ENCODE measurements at regions not wholly inside any gene's neighbourhood (a gene's known extent, or its start where the extent isn't known, plus 50 kb on each side); places are given as distances from the start of the nearest gene placed in this dataset.
"Not testable (repeated sequence)": the region's sequence is repeated elsewhere in the genome, so short reads cannot be mapped to it uniquely, and the experiment has no call there.

GRCh38 chr9:67153501-67153900 is 161.2 kb upstream of the SPATA31A3 start:
- H3K4me1 ChIP-seq; H3K27me3 ChIP-seq (replicated peaks; ENCODE audit: control insufficient read depth, insufficient read depth, low read length); DNase-seq; H3K4me3 Mint-ChIP-seq (ENCODE audit: unreplicated experiment); H3K4me3 ChIP-seq (ENCODE audit: low read depth, low read length); H3K36me3 Mint-ChIP-seq (ENCODE audit: insufficient read depth, unreplicated experiment); intact Hi-C loops (cut with micrococcal nuclease; ENCODE audit: unreplicated experiment); H3K36me3 ChIP-seq (ENCODE audit: control insufficient read depth, insufficient read depth, low read length); BruUV-seq (replicated peaks); H3K4me1 Mint-ChIP-seq (ENCODE audit: low read depth, unreplicated experiment); CTCF ChIA-PET; H3K27me3 Mint-ChIP-seq (ENCODE audit: insufficient read depth, unreplicated experiment); POLR2A ChIA-PET; H3K9me3 ChIP-seq; H3K27ac Mint-ChIP-seq (ENCODE audit: unreplicated experiment); H3K9me3 Mint-ChIP-seq (ENCODE audit: unreplicated experiment): not testable (repeated sequence)

- H3K36me3 ChIP-seq (ENCODE audit: control insufficient read depth, insufficient read depth, low read length); H3K9me3 ChIP-seq; H3K27me3 Mint-ChIP-seq (ENCODE audit: insufficient read depth, unreplicated experiment); DNase-seq; H3K27ac Mint-ChIP-seq (ENCODE audit: unreplicated experiment); BruUV-seq (replicated peaks); H3K4me1 ChIP-seq; H3K4me3 Mint-ChIP-seq (ENCODE audit: unreplicated experiment); H3K36me3 Mint-ChIP-seq (ENCODE audit: insufficient read depth, unreplicated experiment); H3K27me3 ChIP-seq (replicated peaks; ENCODE audit: control insufficient read depth, insufficient read depth, low read length); H3K4me1 Mint-ChIP-seq (ENCODE audit: low read depth, unreplicated experiment); intact Hi-C loops (cut with micrococcal nuclease; ENCODE audit: unreplicated experiment); H3K9me3 Mint-ChIP-seq (ENCODE audit: unreplicated experiment); POLR2A ChIA-PET; H3K4me3 ChIP-seq (ENCODE audit: low read depth, low read length); CTCF ChIA-PET: not testable (repeated sequence)
Measured at GRCh38 chr9:67142392-67143107, 150.2 kb upstream of the SPATA31A3 start.

GRCh38 chr9:67136376-67136775 is 144.0 kb upstream of the SPATA31A3 start:
- not testable (repeated sequence) for DNase-seq; H3K9me3 Mint-ChIP-seq (ENCODE audit: unreplicated experiment)

GRCh38 chr9:67133124-67133523 is 140.8 kb upstream of the SPATA31A3 start:
- DNase-seq; BruUV-seq (replicated peaks); H3K9me3 Mint-ChIP-seq (ENCODE audit: unreplicated experiment); H3K36me3 Mint-ChIP-seq (ENCODE audit: insufficient read depth, unreplicated experiment); H3K27me3 Mint-ChIP-seq (ENCODE audit: insufficient read depth, unreplicated experiment); POLR2A ChIA-PET; intact Hi-C loops (cut with micrococcal nuclease; ENCODE audit: unreplicated experiment); H3K9me3 ChIP-seq; H3K27ac Mint-ChIP-seq (ENCODE audit: unreplicated experiment); H3K36me3 ChIP-seq (ENCODE audit: control insufficient read depth, insufficient read depth, low read length); H3K4me1 Mint-ChIP-seq (ENCODE audit: low read depth, unreplicated experiment); CTCF ChIA-PET; H3K27me3 ChIP-seq (replicated peaks; ENCODE audit: control insufficient read depth, insufficient read depth, low read length); H3K4me3 Mint-ChIP-seq (ENCODE audit: unreplicated experiment); H3K4me1 ChIP-seq; H3K4me3 ChIP-seq (ENCODE audit: low read depth, low read length): not testable (repeated sequence)

More at GRCh38 chr9:67136376-67136775, 144.0 kb upstream of the SPATA31A3 start:
- H3K27me3 ChIP-seq (replicated peaks; ENCODE audit: control insufficient read depth, insufficient read depth, low read length); H3K4me1 Mint-ChIP-seq (ENCODE audit: low read depth, unreplicated experiment); BruUV-seq (replicated peaks); H3K27ac Mint-ChIP-seq (ENCODE audit: unreplicated experiment); H3K27me3 Mint-ChIP-seq (ENCODE audit: insufficient read depth, unreplicated experiment); H3K36me3 Mint-ChIP-seq (ENCODE audit: insufficient read depth, unreplicated experiment); H3K36me3 ChIP-seq (ENCODE audit: control insufficient read depth, insufficient read depth, low read length); POLR2A ChIA-PET; intact Hi-C loops (cut with micrococcal nuclease; ENCODE audit: unreplicated experiment); H3K4me3 Mint-ChIP-seq (ENCODE audit: unreplicated experiment); CTCF ChIA-PET; H3K4me3 ChIP-seq (ENCODE audit: low read depth, low read length); H3K4me1 ChIP-seq; H3K9me3 ChIP-seq: not testable (repeated sequence)

GRCh38 chr9:67116761-67117160 is 124.4 kb upstream of the SPATA31A3 start:
- DNase-seq; H3K4me1 Mint-ChIP-seq (ENCODE audit: low read depth, unreplicated experiment); H3K36me3 ChIP-seq (ENCODE audit: control insufficient read depth, insufficient read depth, low read length); H3K27me3 ChIP-seq (replicated peaks; ENCODE audit: control insufficient read depth, insufficient read depth, low read length); BruUV-seq (replicated peaks); POLR2A ChIA-PET; H3K27me3 Mint-ChIP-seq (ENCODE audit: insufficient read depth, unreplicated experiment); H3K4me3 Mint-ChIP-seq (ENCODE audit: unreplicated experiment); H3K9me3 Mint-ChIP-seq (ENCODE audit: unreplicated experiment); H3K36me3 Mint-ChIP-seq (ENCODE audit: insufficient read depth, unreplicated experiment); H3K4me3 ChIP-seq (ENCODE audit: low read depth, low read length); H3K9me3 ChIP-seq; CTCF ChIA-PET; intact Hi-C loops (cut with micrococcal nuclease; ENCODE audit: unreplicated experiment); H3K4me1 ChIP-seq; H3K27ac Mint-ChIP-seq (ENCODE audit: unreplicated experiment): not testable (repeated sequence)

GRCh38 chr9:67112148-67112547 is 119.8 kb upstream of the SPATA31A3 start:
- H3K4me1 ChIP-seq; CTCF ChIA-PET; H3K27me3 ChIP-seq (replicated peaks; ENCODE audit: control insufficient read depth, insufficient read depth, low read length); DNase-seq; POLR2A ChIA-PET; H3K9me3 ChIP-seq; H3K4me3 Mint-ChIP-seq (ENCODE audit: unreplicated experiment); H3K9me3 Mint-ChIP-seq (ENCODE audit: unreplicated experiment); H3K4me3 ChIP-seq (ENCODE audit: low read depth, low read length); H3K4me1 Mint-ChIP-seq (ENCODE audit: low read depth, unreplicated experiment); intact Hi-C loops (cut with micrococcal nuclease; ENCODE audit: unreplicated experiment); H3K36me3 Mint-ChIP-seq (ENCODE audit: insufficient read depth, unreplicated experiment); H3K27me3 Mint-ChIP-seq (ENCODE audit: insufficient read depth, unreplicated experiment); H3K36me3 ChIP-seq (ENCODE audit: control insufficient read depth, insufficient read depth, low read length); BruUV-seq (replicated peaks); H3K27ac Mint-ChIP-seq (ENCODE audit: unreplicated experiment): not testable (repeated sequence)

GRCh38 chr9:67111733-67112132 is 119.4 kb upstream of the SPATA31A3 start:
- H3K4me1 Mint-ChIP-seq (ENCODE audit: low read depth, unreplicated experiment); H3K27me3 Mint-ChIP-seq (ENCODE audit: insufficient read depth, unreplicated experiment); H3K36me3 Mint-ChIP-seq (ENCODE audit: insufficient read depth, unreplicated experiment); H3K4me1 ChIP-seq; POLR2A ChIA-PET; H3K27ac Mint-ChIP-seq (ENCODE audit: unreplicated experiment); H3K36me3 ChIP-seq (ENCODE audit: control insufficient read depth, insufficient read depth, low read length); H3K9me3 Mint-ChIP-seq (ENCODE audit: unreplicated experiment); CTCF ChIA-PET; H3K27me3 ChIP-seq (replicated peaks; ENCODE audit: control insufficient read depth, insufficient read depth, low read length); intact Hi-C loops (cut with micrococcal nuclease; ENCODE audit: unreplicated experiment); H3K4me3 Mint-ChIP-seq (ENCODE audit: unreplicated experiment); DNase-seq; BruUV-seq (replicated peaks); H3K4me3 ChIP-seq (ENCODE audit: low read depth, low read length); H3K9me3 ChIP-seq: not testable (repeated sequence)

All from Caco-2 (cell line).